Endodermal cell (in vitro differentiated cells): ENCODE measurements at regions not wholly inside any gene's neighbourhood (a gene's known extent, or its start where the extent isn't known, plus 50 kb on each side); places are given as distances from the start of the nearest gene placed in this dataset.

Experiments
- DNase-seq: peaks from one replicate; pipeline ENCODE4 v3.0.0-alpha.2; 2017
- H3K27ac ChIP-seq: 2 replicates; pipeline ENCODE4 v1.5.1; 2013; ENCODE audit warnings: mild to moderate bottlenecking, low read depth, low read length, moderate library complexity
- H3K27me3 ChIP-seq: 2 replicates; pipeline ENCODE4 v1.6.1; 2013; ENCODE audit warnings: mild to moderate bottlenecking, low read length, moderate library complexity; ENCODE audit not compliant: insufficient read depth, control insufficient read depth, poor library complexity, severe bottlenecking
- H3K36me3 ChIP-seq: 2 replicates; pipeline ENCODE4 v1.7.0; 2013; ENCODE audit warnings: mild to moderate bottlenecking, low read length, moderate library complexity; ENCODE audit not compliant: control insufficient read depth, insufficient read depth
- H3K4me1 ChIP-seq: one replicate; pipeline ENCODE4 v1.7.0; 2013; ENCODE audit warnings: low read length; ENCODE audit not compliant: control insufficient read depth, insufficient read depth
- H3K4me3 ChIP-seq: 2 replicates; pipeline ENCODE4 v1.5.1; 2013; ENCODE audit warnings: mild to moderate bottlenecking, low read length, moderate library complexity
- H3K9ac ChIP-seq: 2 replicates; pipeline ENCODE4 v1.6.1; 2013; ENCODE audit warnings: mild to moderate bottlenecking, low read length, moderate library complexity; ENCODE audit not compliant: poor library complexity, severe bottlenecking; ENCODE audit errors: extremely low read depth
- H3K9me3 ChIP-seq: 2 replicates; pipeline ENCODE4 v1.6.1; 2013; ENCODE audit warnings: mild to moderate bottlenecking, low read length, moderate library complexity; ENCODE audit not compliant: control insufficient read depth
- H3K27ac Mint-ChIP-seq: 2 replicates; pipeline ENCODE4 v1.8.0; 2020; ENCODE audit warnings: mixed read lengths
- H3K27me3 Mint-ChIP-seq: 2 replicates; pipeline ENCODE4 v1.8.0; 2021; ENCODE audit warnings: mild to moderate bottlenecking, mixed read lengths; ENCODE audit not compliant: insufficient read depth
- H3K36me3 Mint-ChIP-seq: 2 replicates; pipeline ENCODE4 v1.8.0; 2020; ENCODE audit warnings: low read depth, mixed read lengths
- H3K4me1 Mint-ChIP-seq: 2 replicates; pipeline ENCODE4 v1.8.0; 2020; ENCODE audit warnings: mixed read lengths
- H3K4me3 Mint-ChIP-seq: 2 replicates; pipeline ENCODE4 v1.8.0; 2020; ENCODE audit warnings: mild to moderate bottlenecking, moderate library complexity, mixed read lengths
- H3K9me3 Mint-ChIP-seq: 2 replicates; pipeline ENCODE4 v1.8.0; 2020; ENCODE audit warnings: mild to moderate bottlenecking, mixed read lengths
- WGBS, 2 experiments: methylation state at CpG; one replicate each; pipeline versions ENCODE4 v1.1.5 to v1.1.7; 2013; ENCODE audit warnings: missing lambda C conversion rate in 2 of 2, mixed read lengths in 1 of 2; ENCODE audit not compliant: insufficient coverage in 1 of 2, insufficient read length in 1 of 2; 5-methylcytosine and 5-hydroxymethylcytosine counted together
- TF ChIP-seq, protein P1 (sequence below): fragments of 200-600 bp; sonication (generic); conservative IDR thresholded peaks from 2 replicates; pipeline ENCODE4 v1.5.0; 2021; ENCODE audit warnings: antibody characterized with exemption, mild to moderate bottlenecking

DNA sequence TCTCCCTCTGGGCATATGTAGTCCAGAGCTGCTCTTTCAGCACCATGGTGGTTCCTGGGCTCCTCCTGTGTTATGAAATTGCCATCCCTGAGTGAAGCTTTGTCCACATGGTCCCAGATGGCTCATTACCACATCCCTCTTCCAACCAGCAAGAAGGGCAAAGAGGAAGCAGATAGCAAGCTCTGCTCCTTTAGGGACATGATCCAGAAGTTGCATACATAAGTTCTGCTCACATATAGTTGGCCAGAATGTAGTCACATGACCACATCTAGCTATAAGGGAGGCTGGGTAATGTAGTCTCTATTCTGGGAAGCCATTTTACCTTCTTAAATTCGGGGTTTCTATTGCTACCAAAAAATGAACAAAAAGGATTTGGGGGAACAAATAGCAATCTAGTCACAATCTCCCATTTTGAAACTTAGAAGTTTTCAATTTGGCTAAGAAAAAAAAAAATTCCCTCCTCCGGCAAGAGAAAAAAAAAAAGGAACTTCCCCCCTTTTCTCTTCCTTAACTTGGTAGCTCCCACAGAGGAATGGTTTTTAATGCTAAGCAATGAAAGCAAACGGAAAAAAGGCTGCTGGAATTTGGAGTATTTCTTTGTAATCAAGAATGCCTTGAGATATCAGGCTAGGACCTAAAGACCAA lies 88.2 kb upstream of the USP9X start:
- peak overlapping the region; percentile 73 for H3K4me3 ChIP-seq
- Mint-ChIP-seq H3K4me3 (peak overlapping the region; percentile 35), H3K27ac (peak overlapping the region; percentile 77), H3K4me1 (peaks cover 3% of the 10 kb centered on the region), H3K36me3 (no peaks in the 10 kb centered on the region), H3K27me3 (no peaks in the 10 kb centered on the region), H3K9me3 (peaks cover 28% of the 10 kb centered on the region)
- H3K9me3 ChIP-seq, result no peaks in the 10 kb centered on the region
- H3K4me1 ChIP-seq, result peaks cover 2% of the 10 kb centered on the region
- peak; percentile 62 for DNase-seq
- 23% methylated on average over 2 of the region's 3 CpGs; no CpG with 5 or more reads in 1 of the 2 experiments for WGBS, 2 experiments
- H3K36me3 ChIP-seq, result no peaks in the 10 kb centered on the region
- TF ChIP-seq, protein P1, sequence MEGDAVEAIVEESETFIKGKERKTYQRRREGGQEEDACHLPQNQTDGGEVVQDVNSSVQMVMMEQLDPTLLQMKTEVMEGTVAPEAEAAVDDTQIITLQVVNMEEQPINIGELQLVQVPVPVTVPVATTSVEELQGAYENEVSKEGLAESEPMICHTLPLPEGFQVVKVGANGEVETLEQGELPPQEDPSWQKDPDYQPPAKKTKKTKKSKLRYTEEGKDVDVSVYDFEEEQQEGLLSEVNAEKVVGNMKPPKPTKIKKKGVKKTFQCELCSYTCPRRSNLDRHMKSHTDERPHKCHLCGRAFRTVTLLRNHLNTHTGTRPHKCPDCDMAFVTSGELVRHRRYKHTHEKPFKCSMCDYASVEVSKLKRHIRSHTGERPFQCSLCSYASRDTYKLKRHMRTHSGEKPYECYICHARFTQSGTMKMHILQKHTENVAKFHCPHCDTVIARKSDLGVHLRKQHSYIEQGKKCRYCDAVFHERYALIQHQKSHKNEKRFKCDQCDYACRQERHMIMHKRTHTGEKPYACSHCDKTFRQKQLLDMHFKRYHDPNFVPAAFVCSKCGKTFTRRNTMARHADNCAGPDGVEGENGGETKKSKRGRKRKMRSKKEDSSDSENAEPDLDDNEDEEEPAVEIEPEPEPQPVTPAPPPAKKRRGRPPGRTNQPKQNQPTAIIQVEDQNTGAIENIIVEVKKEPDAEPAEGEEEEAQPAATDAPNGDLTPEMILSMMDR, result no peak
- no peaks in the 10 kb centered on the region for H3K27me3 ChIP-seq
- H3K27ac ChIP-seq, result peak overlapping the region; percentile 81
- H3K9ac ChIP-seq, result peak overlapping the region; percentile 38

DNA sequence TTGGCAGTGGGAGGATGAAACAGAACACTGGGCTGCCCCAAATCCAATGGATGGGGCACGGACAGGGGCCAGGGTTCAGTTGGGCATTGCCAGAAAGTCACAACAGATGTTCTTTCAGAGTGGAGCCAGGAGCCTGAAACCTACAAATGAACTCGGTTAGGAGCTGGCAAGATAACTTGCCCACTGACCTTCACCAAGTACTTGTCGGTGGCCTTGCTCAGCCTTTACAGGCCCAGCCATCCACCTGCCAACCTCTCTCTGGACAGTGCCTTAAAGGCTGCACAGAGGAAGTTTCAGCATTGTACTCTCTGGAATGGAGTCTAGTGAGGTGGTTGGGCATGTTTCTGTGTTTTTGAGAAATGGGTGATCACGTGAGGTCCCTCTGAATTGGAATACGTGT lies 87.1 kb upstream of the USP9X start:
- WGBS, 2 experiments, result 94 to 100% methylated on average over 1 to 3 of the region's 5 CpGs
- Mint-ChIP-seq H3K4me1 (peaks cover 3% of the 10 kb centered on the region), H3K9me3 (peaks cover 26% of the 10 kb centered on the region), H3K27me3 (no peaks in the 10 kb centered on the region), H3K27ac (peak overlapping the region; percentile 32), H3K4me3 (no peak overlapping the region), H3K36me3 (no peaks in the 10 kb centered on the region)
- H3K4me3 ChIP-seq, result no peak overlapping the region
- no peaks in the 10 kb centered on the region for H3K36me3 ChIP-seq
- H3K9me3 ChIP-seq, result no peaks in the 10 kb centered on the region
- H3K4me1 ChIP-seq, result peaks cover 2% of the 10 kb centered on the region
- no peak overlapping the region for H3K27ac ChIP-seq
- DNase-seq, result no peak
- TF ChIP-seq, protein P1, result no peak
- H3K9ac ChIP-seq, result no peak overlapping the region
- H3K27me3 ChIP-seq, result no peaks in the 10 kb centered on the region

DNA sequence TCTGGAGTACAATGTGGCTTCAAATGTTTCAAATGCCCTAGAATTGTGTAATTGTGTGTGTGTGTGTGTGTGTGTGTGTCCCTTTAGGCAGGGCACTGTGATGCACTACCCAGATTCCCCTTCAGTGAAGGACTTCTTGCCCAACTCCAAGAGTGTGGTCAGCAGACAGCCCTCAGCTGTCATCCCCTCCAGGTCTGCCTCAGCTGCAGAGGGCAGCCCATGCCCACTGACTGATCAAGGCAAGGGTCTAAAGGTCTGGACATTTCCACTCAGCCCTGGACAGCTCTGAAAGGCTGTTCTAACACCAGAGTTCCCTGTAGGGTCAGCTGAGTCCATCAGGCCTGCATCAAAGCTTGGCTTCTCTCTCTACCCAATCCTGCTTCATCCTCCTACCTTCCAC lies 83.9 kb upstream of the USP9X start:
- Mint-ChIP-seq H3K4me1 (peaks cover 9% of the 10 kb centered on the region), H3K4me3 (no peak overlapping the region), H3K9me3 (peaks cover 20% of the 10 kb centered on the region), H3K27me3 (no peaks in the 10 kb centered on the region), H3K36me3 (no peaks in the 10 kb centered on the region), H3K27ac (no peak overlapping the region)
- Histone ChIP-seq H3K4me1 (peaks cover 2% of the 10 kb centered on the region), H3K9me3 (no peaks in the 10 kb centered on the region), H3K9ac (no peak overlapping the region), H3K27ac (no peak overlapping the region), H3K36me3 (no peaks in the 10 kb centered on the region), H3K4me3 (no peak overlapping the region), H3K27me3 (no peaks in the 10 kb centered on the region)
- no peak for DNase-seq
- TF ChIP-seq, protein P1, result no peak
